DMS114 treated with DMSO at 0.1 percent for 48 hours (cell line): ENCODE measurements at regions not wholly inside any gene's neighbourhood (a gene's known extent, or its start where the extent isn't known, plus 50 kb on each side); places are given as distances from the start of the nearest gene placed in this dataset.
"Not testable (repeated sequence)": the region's sequence is repeated elsewhere in the genome, so short reads cannot be mapped to it uniquely, and the experiment has no call there.

Experiments
- DNase-seq: peaks from one replicate; lab custom pipeline; 2025; ENCODE audit not compliant: unreplicated experiment; lab: John Stamatoyannopoulos, UW

DNA sequence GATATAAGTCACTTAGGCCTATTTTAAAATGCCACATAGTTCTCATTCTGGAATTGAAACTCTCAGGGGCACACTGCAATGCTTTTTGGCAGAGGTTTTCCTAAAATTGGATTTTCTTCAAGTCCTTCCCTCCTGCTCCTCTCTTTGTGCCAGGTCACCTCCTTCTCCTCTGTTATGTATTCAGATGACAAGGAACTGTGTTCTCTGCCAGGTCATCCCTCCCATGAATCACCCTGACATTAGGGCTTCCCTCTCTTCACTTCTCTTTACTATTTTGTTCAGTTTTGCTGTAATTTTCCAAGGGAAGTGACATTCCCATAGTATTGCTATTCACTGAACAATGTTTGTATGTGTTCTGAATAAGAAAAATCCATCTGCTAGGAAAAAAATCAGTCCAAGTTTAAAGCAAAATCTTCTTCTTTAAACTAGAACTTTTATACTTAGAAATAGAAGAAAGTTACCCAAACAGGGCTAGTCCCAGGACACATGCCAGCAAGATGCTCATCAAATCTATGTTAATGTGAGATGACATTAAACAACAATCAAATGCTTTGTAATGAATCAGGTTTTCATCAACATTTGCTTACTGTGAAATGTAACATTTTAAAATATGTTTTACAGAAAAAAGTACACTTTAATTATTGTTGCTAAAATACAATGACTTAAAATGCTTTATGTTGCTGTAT lies 461.1 kb downstream of the MMUT start:
- no peak for DNase-seq

DNA sequence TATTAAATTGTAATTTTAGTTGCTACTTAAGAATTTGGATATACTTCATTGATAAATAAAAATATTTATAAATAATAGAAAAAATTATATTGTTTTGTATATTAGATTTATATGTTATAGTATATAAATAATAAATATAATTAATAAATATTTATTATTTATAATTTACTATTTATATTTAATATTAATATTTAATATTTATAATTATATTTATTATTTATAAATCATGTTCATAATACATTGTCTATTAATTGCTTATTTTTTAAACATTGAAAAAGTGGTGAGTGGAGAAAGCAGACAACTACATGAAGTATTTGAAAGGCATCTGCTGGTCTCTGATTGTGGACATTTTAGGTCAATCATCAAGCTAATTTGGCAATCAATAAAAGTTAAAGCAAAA lies 464.5 kb downstream of the MMUT start:
- DNase-seq, result no peak

DNA sequence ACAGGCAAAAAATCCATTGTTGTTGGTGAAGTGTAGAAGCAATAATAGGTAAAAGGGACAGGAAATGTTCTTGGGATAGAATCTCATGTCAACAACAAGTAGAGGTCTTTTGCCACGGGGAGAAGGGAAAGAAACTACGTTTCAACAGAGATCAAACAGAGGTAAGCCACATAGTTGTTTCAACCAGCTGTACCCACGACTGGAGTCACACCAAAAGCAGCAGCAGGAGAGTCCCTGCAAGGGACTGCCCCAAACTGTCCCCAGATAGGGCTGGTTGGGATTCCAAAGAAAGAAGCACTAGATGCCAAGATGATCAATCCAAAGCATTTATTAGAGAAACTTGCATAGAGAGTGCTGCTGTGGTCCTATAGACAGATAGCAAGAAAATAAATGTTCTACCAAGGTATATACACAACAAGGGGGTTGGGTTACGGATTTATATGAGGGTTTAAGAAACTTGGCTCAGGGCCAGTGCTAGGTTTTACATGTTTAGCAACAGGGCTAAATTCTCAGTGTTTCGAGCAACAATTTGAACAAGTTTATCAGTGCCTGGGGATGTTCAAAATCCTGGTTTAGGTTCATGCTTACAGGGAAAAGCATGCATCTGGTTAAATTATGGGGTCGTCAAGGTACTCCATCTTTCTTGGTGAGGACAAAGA lies 466.5 kb downstream of the MMUT start:
- DNase-seq, result no peak

DNA sequence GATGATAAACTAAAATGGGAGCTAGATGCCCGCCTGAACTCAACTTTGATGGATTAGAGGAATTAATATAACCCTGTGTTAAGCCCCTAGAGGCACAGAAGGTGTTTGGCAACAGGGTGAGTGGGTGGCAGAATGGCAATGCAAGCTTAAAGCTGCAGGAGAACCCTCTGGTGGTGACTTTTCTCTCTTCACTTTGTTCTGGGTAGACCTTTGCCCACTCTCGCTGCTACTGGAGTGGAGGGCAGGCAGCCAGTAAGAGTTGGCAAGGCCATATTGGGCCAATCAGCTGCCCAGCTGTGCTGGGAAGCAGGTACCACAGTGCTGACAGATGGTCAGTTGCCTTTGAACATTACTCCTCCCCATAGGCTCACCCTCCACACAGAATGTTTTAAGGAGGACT lies 468.2 kb downstream of the MMUT start:
- DNase-seq, result no peak

DNA sequence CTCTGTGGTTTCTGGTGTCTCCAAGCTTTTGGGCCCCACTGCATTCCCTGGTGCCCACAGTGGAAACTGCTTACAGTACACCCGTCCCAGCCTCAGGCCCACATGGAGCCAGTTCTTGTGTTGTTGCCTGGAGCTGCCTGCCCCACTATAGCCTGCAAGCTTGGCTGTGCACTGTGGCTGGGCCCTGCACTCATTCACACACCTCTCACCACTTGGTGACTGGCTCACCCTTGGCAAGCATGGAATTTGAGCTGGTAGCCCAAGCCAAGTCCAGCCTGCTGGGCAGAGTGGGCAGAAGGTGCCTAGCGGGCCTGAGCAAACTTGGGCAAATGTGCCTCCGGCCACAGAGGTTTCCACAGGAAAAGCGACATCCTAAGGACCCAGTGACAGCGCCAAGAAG lies 472.3 kb downstream of the MMUT start:
- no peak for DNase-seq

DNA sequence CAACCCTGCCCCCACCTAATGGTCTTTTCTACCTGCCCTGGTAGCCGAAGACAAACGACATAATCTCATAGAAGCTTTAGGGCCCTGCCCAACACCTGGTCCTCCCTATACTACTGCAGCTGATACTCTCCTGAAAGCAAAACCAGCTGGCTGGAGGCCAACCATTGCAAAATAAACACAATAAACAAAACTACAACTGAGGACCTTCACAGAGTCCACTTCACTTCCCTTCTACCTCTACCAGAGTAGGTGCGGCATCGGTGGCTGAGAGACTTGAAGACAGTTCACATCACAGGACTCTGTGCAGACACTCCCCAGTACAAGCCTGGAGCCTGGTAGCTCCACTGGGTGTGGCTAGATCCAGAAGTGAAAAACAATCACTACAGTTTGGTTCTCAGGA lies 476.2 kb downstream of the MMUT start:
- no peak for DNase-seq

DNA sequence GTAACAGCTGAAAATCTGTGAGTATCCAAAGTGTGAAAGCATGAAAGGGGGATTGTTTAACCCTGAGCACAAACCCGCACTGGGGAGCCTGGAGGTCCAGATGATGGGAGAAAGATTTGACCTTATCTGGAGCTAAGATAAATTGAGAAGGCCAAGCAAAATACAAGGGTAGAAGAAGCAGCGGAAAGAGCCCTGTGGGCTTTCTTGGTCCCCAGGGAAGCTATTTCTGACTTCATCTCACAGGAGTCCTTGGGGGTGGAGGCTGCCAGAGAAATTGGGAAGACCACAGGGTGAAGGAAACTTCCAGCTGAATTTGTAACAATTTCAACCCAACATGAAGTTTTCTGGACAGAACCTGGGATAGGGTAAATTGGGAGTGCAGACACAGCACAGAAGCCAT lies 476.9 kb downstream of the MMUT start:
- DNase-seq, result no peak

DNA sequence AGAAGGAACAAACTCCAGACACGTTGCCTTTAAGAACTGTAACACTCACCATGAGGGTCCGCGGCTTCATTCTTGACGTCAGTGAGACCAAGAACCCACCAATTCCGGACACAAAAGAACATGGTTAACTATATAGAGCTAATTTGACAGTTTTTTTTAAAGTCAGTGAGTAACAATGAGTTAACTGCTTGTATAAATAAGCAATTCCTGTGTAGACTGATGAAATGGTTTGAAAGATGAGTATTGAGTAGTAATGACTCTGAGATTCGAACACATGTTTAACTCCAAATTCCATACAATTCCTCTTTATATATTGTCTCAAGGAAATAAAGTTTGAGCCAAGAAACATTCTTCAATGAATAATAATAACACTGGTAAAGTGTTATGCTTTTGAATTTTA lies 478.0 kb downstream of the MMUT start:
- DNase-seq, result no peak

DNA sequence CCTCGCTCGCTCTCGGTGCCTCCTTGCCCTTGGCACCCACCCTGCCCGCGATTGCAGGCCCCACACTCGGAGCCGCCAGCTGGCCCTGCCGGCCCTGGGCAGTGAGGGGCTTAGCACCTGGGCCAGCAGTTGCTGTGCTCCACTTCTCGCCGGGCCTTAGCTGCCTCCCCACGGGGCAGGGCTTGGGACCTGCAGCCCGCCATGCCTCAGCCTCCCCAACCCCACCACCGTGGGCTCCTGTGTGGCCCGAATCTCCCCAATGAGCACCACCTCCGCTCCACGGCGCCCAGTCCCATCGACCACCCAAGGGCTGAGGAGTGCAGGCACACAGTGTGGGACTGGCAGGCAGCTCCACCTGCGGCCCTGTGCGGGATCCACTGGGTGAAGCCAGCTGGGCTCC lies 479.1 kb downstream of the MMUT start:
- not testable (repeated sequence) for DNase-seq

DNA sequence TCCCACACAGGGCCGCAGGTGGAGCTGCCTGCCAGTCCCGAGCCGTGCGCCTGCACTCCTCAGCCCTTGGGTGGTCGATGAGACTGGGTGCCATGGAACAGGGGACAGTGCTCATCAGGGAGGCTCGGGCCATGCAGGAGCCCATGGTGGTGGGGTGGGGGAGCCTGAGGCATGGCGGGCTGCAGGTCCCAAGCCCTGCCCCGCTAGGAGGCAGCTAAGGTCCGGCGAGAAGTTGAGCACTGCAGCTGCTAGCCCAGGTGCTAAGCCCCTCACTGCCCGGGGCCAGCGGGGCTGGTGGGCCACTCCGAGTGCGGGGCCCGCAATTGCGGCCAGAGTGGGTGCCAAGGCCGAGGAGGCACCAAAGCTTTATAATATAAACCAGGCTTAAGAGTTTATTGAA lies 479.7 kb downstream of the MMUT start:
- no peak for DNase-seq

DNA sequence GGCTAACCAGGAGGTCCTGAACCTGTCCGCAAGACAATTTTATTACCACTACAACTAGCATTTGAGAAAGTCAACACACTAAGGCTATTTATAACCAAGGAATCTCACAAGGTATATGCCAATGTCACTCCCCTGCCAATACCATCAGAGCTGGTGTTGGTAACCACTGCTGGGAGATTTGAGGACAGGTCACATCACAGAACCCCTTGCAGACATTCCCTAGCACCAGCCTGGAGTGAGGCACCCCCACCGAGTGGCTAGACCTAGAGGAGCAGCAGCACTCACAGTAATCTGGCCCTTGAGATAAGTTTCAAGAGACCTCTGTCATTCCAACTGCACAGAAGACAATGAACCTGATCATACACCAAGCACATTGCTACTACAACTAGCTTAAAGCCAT lies 483.2 kb downstream of the MMUT start:
- no peak for DNase-seq

DNA sequence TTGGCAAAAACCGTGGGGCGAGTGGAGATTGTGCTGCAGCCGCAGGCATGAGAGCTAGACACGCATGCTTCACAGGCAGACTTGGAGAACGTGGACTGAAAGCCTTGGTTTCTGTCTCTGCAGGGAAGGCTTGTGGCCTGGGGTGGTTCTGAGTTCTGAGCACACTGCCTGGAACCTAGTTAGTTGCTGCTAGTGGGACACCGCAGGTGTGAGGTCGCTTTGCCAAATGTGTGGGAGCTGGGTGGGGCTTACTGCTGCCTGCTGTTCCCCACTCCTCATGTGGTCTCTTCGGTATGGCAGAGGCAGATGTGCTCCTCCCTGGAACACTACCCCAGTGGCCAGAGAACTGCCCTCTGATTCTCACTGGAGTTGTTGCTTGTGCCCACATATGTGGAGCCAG lies 484.0 kb downstream of the MMUT start:
- no peak for DNase-seq

DNA sequence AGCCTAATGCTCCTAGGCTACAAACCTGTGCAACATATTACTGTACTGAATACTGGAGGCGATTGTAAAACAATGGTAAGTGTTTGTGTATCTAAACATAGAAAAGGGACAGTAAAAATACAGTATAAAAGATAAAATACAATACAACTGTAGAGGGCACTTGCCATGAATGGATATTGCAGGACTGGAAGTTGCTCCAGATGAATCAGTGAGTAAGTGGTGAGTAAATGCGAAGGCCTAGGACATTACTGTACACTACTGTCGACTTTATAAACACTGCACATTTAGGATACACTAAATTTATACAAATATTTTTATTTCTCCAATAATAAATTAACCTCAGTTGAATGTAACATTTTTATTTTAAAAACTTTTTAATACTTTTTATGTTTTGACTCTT lies 485.0 kb downstream of the MMUT start:
- DNase-seq, result no peak

DNA sequence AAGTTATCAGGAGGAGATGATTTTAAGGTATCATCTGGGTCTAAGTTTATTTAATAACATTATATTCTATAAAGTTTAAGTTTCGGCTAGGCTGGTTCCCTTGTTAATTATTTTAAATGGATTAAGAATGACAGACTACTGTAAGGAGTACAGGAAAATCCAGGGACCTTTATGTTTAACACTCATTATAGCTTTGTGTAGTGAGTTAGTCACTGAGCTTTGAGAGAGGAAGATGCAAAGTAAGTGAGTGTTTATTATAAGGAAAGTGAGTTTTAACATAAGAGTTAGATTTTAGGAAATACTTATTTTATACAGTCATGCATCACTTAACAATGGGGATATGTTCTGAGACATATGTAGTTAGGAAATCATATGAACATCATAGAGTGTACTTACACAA lies 485.5 kb downstream of the MMUT start:
- no peak for DNase-seq

DNA sequence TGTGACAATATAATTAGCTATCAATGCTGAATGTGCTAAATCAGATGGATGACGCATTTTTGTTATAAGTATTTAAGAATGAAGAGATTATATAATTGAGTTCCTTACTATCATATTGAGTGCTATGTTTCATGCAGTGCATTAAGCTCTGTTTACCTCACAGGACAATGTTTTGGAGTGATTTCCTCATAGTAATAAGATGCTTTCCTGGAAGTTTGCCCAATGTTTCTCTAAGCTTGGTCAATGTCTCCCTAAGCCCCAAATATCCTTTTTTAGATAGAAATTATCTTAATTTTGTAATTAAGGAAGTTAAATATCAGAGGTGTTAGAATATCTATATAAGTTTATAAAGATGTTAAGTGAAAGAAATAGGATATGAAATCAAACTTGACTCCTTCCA lies 489.6 kb downstream of the MMUT start:
- no peak for DNase-seq

DNA sequence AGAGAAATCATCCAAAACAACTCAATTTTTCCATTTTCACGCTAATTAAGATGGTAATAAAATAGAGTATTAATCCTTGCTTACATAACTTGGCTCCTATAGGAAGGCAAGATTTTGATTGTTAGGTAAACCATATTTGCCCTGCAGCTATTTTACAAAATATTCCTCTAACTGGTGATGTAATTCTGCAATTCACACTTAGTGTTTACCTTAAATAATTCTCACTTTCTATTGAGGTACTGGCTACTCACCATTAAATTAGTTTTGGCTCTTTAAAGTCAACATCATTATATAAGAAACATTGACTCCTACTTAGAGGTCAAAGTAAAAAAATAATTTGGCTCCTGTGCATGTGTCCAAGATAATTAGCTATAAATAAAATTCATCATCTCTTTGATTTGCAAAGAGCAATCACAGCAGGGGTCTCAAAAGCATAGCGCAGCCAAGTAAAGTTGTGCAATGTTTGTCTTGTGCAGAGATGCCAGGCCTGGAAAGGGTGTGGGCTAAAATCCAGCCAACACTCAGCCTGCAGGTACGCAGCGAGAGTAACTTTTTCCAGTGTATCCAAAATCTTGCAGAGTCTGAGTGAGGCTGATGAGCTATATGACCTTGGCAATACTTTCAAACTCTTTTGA lies 501.2 kb downstream of the MMUT start:
- DNase-seq, result no peak

DNA sequence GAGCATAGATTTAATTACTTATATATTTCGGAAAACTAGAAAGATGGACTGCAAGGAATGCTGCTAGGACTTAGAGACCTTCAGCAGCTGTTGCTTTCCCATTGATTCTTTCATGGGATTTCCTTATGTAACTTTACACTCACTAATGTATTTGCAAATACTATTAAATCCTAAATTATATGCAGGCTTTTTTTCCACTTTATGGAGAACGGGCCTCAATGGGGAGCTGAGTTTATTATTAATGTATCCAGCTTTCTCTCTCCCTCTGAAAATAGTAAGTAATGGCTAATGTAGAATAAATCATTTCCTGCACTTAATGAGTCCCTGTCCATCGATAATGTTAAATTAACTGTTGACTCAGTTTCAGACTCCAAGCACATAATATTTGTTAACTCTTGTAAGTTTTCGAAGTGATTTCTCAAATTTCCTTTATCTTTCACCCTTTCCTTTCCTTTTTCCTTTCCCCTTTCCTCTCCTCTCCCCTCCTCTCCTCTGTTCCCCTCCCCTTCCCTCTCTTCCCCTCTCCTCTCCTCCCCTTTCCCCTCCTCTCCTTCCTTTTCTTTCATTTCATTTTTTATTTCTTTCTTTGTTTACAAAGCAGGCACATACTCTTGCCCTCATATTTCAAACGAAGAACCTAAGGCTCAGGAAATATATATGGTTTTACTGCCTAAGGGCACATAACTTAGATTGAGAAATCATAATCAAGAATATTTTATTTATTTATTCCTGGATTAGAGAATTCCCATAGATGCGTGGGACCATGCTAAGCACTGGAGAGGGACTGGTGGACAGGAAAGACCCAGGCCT lies 503.6 kb downstream of the MMUT start:
- no peak for DNase-seq

DNA sequence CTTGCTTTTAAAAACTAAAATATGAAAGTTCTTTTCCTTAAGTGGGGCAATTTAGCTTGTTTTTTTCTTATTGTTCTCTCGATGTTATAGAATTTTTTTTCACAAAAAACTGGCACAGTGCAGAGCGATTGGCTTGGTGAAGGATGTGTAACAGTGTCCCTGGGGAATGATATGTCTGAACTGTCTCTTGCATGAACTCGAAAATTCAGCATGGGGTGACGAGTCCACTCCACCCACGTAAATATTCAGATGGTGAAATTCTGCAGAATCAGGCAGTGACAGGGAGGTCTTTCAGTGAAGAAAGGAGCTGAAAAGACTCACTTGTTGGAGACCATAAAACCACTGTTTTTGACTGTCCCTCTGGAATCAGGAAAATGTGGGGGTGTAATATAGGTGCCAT lies 505.3 kb downstream of the MMUT start:
- DNase-seq, result no peak

DNA sequence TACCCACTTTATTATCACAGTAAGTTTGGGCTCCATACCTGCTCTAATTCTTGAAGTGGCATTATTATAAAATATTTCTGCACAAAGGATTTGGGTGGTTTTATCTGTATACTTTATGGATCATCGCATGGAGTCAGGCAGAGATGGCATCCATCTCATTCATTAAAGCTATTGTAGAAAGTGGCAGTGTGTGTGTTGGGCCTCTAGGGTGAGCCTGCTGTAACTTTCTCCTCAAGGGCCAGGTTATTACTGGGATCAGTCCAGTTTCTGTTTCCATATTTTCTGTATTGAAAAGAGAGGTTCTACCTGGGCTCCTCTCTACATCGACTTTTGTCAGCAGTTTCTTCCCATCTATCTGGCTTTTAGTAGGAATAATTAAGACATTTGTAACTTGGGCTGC lies 511.1 kb downstream of the MMUT start:
- DNase-seq, result no peak

DNA sequence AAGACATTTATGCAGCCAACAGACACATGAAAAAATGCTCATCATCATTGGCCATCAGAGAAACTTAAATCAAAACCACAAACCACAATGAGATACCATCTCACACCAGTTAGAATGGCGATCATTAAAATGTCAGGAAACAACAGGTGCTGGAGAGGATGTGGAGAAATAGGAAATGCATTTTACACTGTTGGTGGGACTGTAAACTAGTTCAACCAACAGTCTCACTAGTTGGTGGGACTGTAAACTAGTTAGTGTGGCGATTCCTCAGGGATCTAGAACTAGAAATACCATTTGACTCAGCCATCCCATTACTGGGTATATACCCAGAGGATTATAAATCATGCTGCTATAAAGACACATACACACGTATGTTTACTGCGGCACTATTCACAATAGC lies 518.8 kb downstream of the MMUT start:
- not testable (repeated sequence) for DNase-seq

DNA sequence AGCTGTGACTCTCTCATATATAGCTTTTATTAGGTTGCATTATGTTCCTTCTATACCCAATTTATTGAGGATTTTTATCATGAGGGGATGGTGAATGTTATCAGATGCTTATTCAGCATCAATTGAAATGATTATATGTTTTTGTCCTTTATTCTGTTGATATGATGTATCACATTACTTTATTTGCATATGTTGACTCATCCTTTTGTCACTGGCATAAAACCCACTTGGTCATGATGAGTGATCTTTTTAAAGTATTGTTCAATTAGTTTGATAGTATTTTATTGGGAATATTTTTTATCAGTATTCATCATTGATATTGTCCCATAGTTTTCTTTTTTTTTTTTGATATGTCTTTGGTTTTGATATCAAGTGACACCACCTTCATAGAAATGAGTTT lies 529.9 kb downstream of the MMUT start:
- DNase-seq, result no peak

DNA sequence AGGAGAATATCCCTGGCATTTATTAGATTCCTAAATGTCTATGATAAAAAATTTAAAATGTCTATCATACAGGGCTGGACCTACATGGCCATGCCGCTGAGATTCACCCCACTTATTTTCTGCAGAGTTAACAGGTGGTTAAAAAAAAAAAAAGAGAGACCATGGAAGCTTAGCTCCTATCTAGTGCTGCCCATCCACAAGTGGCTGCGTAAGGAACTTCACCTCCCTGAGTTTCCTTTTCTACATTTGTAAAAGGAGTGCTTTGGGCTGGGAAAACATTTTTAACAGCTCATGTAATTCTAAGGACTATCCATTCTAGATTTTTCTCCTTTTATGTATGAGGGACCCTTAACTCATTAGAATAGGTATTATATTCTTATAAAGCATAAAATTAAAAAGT lies 534.1 kb downstream of the MMUT start:
- DNase-seq, result no peak
